MCF 10A (cell line): ENCODE measurements at regions not wholly inside any gene's neighbourhood (a gene's known extent, or its start where the extent isn't known, plus 50 kb on each side); places are given as distances from the start of the nearest gene placed in this dataset.

Source experiments
- BruUV-seq: library from RNA; stranded (reverse); fragments of 400-500 nt; replicated peaks from 2 replicates; lab custom pipeline; 2021; lab: Mats Ljungman, UMichigan
- CTCF ChIA-PET: fragments of 300-600 bp; sonication (Branson Sonifier 250); formaldehyde crosslinking; extraction: SDS; loops from one replicate; lab custom pipeline; 2021; ENCODE audit warnings: antibody characterized with exemption, inconsistent platforms; lab: Yijun Ruan, JAX
- POLR2A ChIA-PET: fragments of 300-600, 350-650 bp; sonication (Branson Sonifier 250); formaldehyde crosslinking; extraction: SDS; loops from one replicate; lab custom pipeline; 2020; ENCODE audit warnings: antibody characterized with exemption, inconsistent platforms; lab: Yijun Ruan, JAX
- DNase-seq: peaks from one replicate; pipeline ENCODE4 v3.0.0-alpha.2; 2018; ENCODE audit not compliant: unreplicated experiment
- H3K27ac Mint-ChIP-seq: one replicate; pipeline ENCODE4 v1.8.0; 2022; ENCODE audit warnings: mild to moderate bottlenecking, low read depth, mixed read lengths; ENCODE audit not compliant: unreplicated experiment
- H3K27me3 Mint-ChIP-seq: one replicate; pipeline ENCODE4 v1.8.0; 2022; ENCODE audit warnings: mixed read lengths; ENCODE audit not compliant: insufficient read depth, unreplicated experiment
- H3K36me3 Mint-ChIP-seq: one replicate; pipeline ENCODE4 v1.8.0; 2022; ENCODE audit warnings: mild to moderate bottlenecking, moderate library complexity, mixed read lengths; ENCODE audit not compliant: insufficient read depth, unreplicated experiment
- H3K4me1 Mint-ChIP-seq: one replicate; pipeline ENCODE4 v1.8.0; 2022; ENCODE audit warnings: mixed read lengths; ENCODE audit not compliant: insufficient read depth, unreplicated experiment
- H3K4me3 Mint-ChIP-seq: one replicate; pipeline ENCODE4 v1.8.0; 2022; ENCODE audit warnings: mild to moderate bottlenecking, moderate library complexity, mixed read lengths; ENCODE audit not compliant: unreplicated experiment
- H3K9me3 Mint-ChIP-seq: one replicate; pipeline ENCODE4 v1.8.0; 2022; ENCODE audit warnings: mixed read lengths; ENCODE audit not compliant: unreplicated experiment
- CTCF ChIP-seq: fragments of 200-600 bp; IDR thresholded peaks from one replicate; pipeline ENCODE4 v1.8.0; 2022; ENCODE audit warnings: antibody characterized with exemption, mild to moderate bottlenecking; ENCODE audit not compliant: unreplicated experiment
- intact Hi-C: fragments of 100-400 bp; cut with micrococcal nuclease; formaldehyde crosslinking; loops from 2 replicates; pipeline ENCODE4 v1.14.1; 2022

GRCh38 chr10:44316187-44316921 lies 68.5 kb downstream of the CXCL12 start:
- ChIA-PET POLR2A (no interaction called here), CTCF (no interaction called here)

GRCh38 chr10:44314802-44315460 lies 70.0 kb downstream of the CXCL12 start:
- intact Hi-C loops = no loop called here
- ChIA-PET CTCF (no interaction called here), POLR2A (no interaction called here)
- no peak for DNase-seq
- Mint-ChIP-seq H3K27ac (no peak overlapping the region), H3K4me1 (peaks cover 6% of the 10 kb centered on the region), H3K27me3 (peaks cover 43% of the 10 kb centered on the region), H3K36me3 (no peaks in the 10 kb centered on the region), H3K4me3 (no peak overlapping the region), H3K9me3 (no peaks in the 10 kb centered on the region)
- no peak for TF ChIP-seq CTCF
- BruUV-seq = no TSS peak

More at GRCh38 chr10:44316187-44316921, 68.5 kb downstream of the CXCL12 start:
- H3K36me3 Mint-ChIP-seq = no peaks in the 10 kb centered on the region
- no peak overlapping the region for H3K4me3 Mint-ChIP-seq
- peaks cover 6% of the 10 kb centered on the region for H3K4me1 Mint-ChIP-seq
- DNase-seq = peak; percentile 4
- BruUV-seq = no TSS peak
- intact Hi-C loops = no loop called here
- H3K27ac Mint-ChIP-seq = no peak overlapping the region
- H3K9me3 Mint-ChIP-seq = no peaks in the 10 kb centered on the region
- TF ChIP-seq CTCF = no peak
- H3K27me3 Mint-ChIP-seq = peaks cover 39% of the 10 kb centered on the region

- Mint-ChIP-seq H3K27ac (no peak overlapping the region), H3K27me3 (peaks cover 37% of the 10 kb centered on the region), H3K4me1 (peaks cover 2% of the 10 kb centered on the region), H3K36me3 (no peaks in the 10 kb centered on the region), H3K9me3 (no peaks in the 10 kb centered on the region), H3K4me3 (no peak overlapping the region)
- ChIA-PET CTCF (no interaction called here), POLR2A (interaction anchor here (1.2 kb wide), 1 partner anchor 10 kb away, joined by 3 read pairs; no protein-coding TSS in a partner anchor)
- no TSS peak for BruUV-seq
- no peak for DNase-seq
- no peak for TF ChIP-seq CTCF
- intact Hi-C loops = no loop called here
These were observed 71.1 kb downstream of the CXCL12 start for GRCh38 chr10:44313761-44314165.

- no peak for DNase-seq
- Mint-ChIP-seq H3K9me3 (no peaks in the 10 kb centered on the region), H3K27ac (no peak overlapping the region), H3K4me3 (no peak overlapping the region), H3K4me1 (no peaks in the 10 kb centered on the region), H3K27me3 (peaks cover 32% of the 10 kb centered on the region), H3K36me3 (no peaks in the 10 kb centered on the region)
- CTCF ChIA-PET = no interaction called here
- POLR2A ChIA-PET = no interaction called here
- no TSS peak for BruUV-seq
- intact Hi-C loops = no loop called here
- TF ChIP-seq CTCF = no peak
These were observed 72.5 kb downstream of the CXCL12 start for GRCh38 chr10:44312401-44312800.
